Fibroblast of mammary gland (primary cell): ENCODE measurements at regions not wholly inside any gene's neighbourhood (a gene's known extent, or its start where the extent isn't known, plus 50 kb on each side); places are given as distances from the start of the nearest gene placed in this dataset.
A peak's percentile ranks its signal among the peaks of the same experiment; 100 is the strongest.

Source experiments
- DNase-seq: peaks from one replicate; pipeline ENCODE4 v3.0.0-alpha.2; 2010; ENCODE audit warnings: low read depth
- H3K4me3 ChIP-seq: 2 replicates; pipeline ENCODE4 v1.5.1; 2011; ENCODE audit warnings: low read depth, mild to moderate bottlenecking, low read length, moderate library complexity; ENCODE audit not compliant: control insufficient read depth
- TF ChIP-seq, protein P1 (sequence below): conservative IDR thresholded peaks from 2 replicates; pipeline ENCODE4 v1.5.1; 2011; ENCODE audit warnings: low read depth, low read length, inconsistent platforms; ENCODE audit not compliant: control insufficient read depth, insufficient read depth

DNA sequence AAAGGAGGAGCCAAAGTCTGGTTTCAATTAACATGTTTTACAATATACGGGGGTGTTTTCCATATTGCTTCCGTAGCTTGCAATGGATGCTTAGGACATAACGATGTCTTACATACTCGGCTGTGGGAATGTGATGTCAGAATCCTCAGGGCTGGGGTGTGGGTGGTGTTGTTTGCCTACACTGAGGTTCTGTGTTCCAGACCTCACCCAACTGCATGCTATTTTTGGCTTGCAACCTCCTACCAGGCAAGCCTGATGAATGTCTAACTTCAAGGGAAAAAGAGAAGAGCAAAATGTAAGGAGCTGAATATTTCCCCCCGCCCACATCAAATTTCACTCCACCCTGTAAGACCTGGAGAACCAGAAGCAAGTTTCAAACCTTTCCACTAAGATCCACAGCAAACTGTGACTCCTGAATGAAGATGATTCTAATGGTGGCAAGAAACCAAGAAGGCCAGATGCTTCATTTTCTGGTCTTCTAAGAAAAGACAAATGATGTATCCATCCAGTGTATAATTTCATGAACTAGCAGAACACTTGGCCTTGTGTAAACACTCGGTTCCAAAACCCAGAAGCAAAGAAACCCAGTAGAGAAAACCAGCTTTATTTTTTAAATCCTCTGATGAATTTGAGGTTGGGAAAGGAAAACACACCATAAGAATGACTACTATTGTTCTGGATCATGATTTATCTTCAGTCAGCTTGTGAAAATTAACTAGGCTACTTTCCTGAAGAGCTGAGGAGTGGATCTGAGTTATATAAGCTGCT is 227.9 kb downstream of the DACT1 start:
- no peak overlapping the region for H3K4me3 ChIP-seq
- peak; percentile 94 for DNase-seq
- TF ChIP-seq, protein P1, sequence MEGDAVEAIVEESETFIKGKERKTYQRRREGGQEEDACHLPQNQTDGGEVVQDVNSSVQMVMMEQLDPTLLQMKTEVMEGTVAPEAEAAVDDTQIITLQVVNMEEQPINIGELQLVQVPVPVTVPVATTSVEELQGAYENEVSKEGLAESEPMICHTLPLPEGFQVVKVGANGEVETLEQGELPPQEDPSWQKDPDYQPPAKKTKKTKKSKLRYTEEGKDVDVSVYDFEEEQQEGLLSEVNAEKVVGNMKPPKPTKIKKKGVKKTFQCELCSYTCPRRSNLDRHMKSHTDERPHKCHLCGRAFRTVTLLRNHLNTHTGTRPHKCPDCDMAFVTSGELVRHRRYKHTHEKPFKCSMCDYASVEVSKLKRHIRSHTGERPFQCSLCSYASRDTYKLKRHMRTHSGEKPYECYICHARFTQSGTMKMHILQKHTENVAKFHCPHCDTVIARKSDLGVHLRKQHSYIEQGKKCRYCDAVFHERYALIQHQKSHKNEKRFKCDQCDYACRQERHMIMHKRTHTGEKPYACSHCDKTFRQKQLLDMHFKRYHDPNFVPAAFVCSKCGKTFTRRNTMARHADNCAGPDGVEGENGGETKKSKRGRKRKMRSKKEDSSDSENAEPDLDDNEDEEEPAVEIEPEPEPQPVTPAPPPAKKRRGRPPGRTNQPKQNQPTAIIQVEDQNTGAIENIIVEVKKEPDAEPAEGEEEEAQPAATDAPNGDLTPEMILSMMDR: no peak

DNA sequence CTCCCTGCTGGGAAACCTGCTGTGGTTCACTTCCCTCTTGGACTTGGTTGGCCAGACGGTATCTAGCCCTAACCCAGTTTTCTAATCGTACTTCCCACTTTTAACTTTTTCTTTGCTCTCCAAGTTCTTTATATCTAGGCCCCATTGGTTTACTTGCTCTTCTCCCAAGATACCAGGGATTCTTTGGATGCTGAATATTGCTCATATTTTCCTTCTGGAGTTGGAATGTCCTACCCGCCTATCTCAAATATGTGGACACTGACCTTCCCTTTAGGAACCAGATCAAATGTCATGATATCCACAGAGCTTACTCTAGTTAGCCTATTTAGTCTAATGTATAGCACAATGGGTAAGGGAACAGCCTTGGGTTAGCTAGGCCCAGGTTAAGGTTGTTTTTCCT is 228.6 kb downstream of the DACT1 start:
- DNase-seq: no peak
- TF ChIP-seq, protein P1: no peak
- H3K4me3 ChIP-seq: no peak overlapping the region

DNA sequence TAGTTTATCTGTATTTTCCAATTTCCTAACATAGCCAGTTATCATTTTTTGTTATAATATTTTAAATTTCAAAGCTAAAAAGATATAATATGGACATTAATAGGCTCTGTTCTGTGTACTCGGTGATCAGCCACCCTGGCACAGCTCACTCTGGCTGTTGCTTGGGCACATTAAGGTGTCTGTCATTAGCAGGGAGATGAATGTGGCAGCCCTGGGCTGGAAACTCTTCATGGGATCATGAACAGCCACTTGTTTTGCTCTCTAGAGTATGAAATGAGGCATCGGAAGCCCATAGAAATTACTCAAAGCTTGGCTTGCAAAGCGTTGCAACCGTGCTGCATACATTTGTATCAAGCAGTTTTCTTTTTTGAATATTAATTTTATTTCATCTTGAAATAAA is 233.2 kb downstream of the DACT1 start:
- DNase-seq: no peak
- TF ChIP-seq, protein P1: no peak
- no peak overlapping the region for H3K4me3 ChIP-seq

DNA sequence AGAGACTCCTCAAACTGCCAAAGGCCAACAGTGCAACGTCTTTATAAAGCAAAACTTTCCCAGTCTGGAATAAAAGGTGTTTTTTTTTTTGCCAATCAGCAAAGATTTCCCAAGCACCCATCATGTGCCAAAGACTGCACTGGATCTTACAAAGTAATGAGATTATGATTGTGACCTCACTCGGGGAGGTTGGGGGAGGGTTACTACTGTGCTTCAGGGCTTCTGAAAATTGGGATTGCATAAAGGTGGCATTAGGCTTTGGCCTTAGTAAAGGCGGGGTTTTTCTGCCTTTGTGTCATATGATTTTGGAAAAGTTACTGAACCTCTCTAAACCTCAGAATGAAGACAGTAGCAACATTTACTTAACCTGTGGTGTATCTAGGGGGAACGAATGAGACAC is 233.8 kb downstream of the DACT1 start:
- H3K4me3 ChIP-seq: no peak overlapping the region
- no peak for DNase-seq
- TF ChIP-seq, protein P1: no peak

DNA sequence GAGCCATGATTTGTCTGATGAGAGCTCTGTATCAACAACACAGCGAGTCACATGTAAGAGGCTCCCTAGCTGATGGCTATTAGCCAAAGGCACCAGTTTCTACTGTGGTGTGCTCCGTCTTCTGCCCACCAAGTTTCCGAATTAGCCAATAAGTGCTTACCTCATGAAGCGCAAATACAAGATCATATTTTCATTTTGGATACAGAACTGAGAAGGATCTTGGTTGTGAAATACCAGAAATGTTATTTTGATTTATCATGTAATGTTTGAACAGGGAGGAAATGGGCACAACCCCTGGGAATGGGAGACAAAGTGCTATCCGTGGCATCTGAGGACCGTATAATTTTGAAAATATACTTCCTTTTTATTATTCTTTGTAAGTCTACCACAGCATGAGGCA is 234.3 kb downstream of the DACT1 start:
- H3K4me3 ChIP-seq: no peak overlapping the region
- peak; percentile 56 for DNase-seq
- TF ChIP-seq, protein P1: no peak

DNA sequence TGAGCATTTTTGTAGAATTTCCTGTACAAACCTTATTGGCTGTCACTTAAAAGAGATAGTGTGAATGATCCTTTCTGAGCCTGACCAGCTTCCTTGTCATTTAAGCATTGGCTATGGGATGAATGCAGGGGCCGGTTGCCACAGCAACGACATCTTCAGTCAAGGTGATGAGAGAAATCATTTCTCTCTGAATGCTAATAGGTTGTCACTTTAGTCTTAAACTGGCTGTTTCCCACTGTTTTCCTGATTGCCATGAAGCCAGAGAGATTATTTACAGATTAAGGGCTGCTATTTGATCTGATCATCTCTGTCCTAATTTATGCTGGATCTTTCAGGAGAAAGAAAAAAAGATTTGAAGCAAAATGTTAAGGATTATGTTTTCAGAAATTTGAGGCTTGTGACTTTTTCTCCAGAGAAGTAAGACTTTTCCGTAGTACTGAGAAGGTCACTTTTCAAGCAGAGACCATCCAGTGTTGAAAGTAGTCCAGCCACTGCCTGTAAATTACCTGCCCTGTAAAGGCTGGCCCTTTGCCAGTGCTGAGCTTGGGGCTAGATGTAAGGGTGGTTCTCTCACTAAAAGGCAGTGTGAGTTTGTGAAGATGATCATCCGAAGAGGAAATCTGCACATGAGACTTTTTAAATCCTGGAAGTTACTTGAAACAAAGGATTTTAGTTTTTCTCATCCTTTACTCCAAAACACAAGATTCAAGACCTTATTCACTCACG is 235.6 kb downstream of the DACT1 start:
- DNase-seq: no peak
- TF ChIP-seq, protein P1: no peak
- no peak overlapping the region for H3K4me3 ChIP-seq
